Esophagus muscularis mucosa (tissue), 4 donors: ENCODE measurements at regions not wholly inside any gene's neighbourhood (a gene's known extent, or its start where the extent isn't known, plus 50 kb on each side); places are given as distances from the start of the nearest gene placed in this dataset.

Source experiments
- DNase-seq: peaks from one replicate; pipeline ENCODE4 v3.0.0-alpha.2; 2017; ENCODE audit errors: extremely low spot score
- H3K27ac ChIP-seq, 4 donors: fragments of 200-600 bp; sonication (generic); replicated peaks in 1 of 4; 1 replicate in 3 of 4; 2 replicates in 1 of 4; pipeline ENCODE4 v1.5.1; 2016 to 2019; ENCODE audit warnings: mild to moderate bottlenecking in 1 of 4
- H3K27me3 ChIP-seq, 4 donors: fragments of 200-600 bp; sonication (generic); one replicate each; pipeline versions ENCODE4 v1.5.1 to v1.6.0; 2016 to 2019
- H3K36me3 ChIP-seq, 4 donors: fragments of 200-600 bp; sonication (generic); one replicate each; pipeline ENCODE4 v1.5.1; 2016 to 2019
- H3K4me1 ChIP-seq, 4 donors: fragments of 200-600 bp; sonication (generic); one replicate each; pipeline ENCODE4 v1.5.1; 2016 to 2019
- H3K4me3 ChIP-seq, 4 donors: fragments of 200-600 bp; sonication (generic); 1 replicate in 2 of 4; 2 replicates in 2 of 4; pipeline ENCODE4 v1.5.1; 2016 to 2019; ENCODE audit warnings: mild to moderate bottlenecking in 4 of 4, moderate library complexity in 1 of 4
- H3K9me3 ChIP-seq, 4 donors: fragments of 200-600 bp; sonication (generic); 1 replicate in 3 of 4; 2 replicates in 1 of 4; pipeline ENCODE4 v1.5.1; 2016 to 2019
- EP300 ChIP-seq: sonication (generic); formaldehyde crosslinking; IDR thresholded peaks from one replicate; pipeline ENCODE4 v1.6.1; 2017; ENCODE audit warnings: antibody characterized with exemption
- POLR2A ChIP-seq: fragments of 450-650 bp; IDR thresholded peaks from one replicate; pipeline ENCODE4 v1.6.1; 2017; ENCODE audit warnings: antibody characterized with exemption, moderate library complexity, mild to moderate bottlenecking, low read depth
- POLR2AphosphoS5 ChIP-seq, 2 donors: sonication (generic); formaldehyde crosslinking; IDR thresholded peaks; one replicate each; pipeline ENCODE4 v1.6.1; 2017; ENCODE audit warnings: antibody characterized with exemption in 2 of 2
- WGBS: methylation state at CpG from one replicate; pipeline ENCODE4 v1.1.5; 2018; 5-methylcytosine and 5-hydroxymethylcytosine counted together
- intact Hi-C: fragments of 100-400 bp; cut with DNase I; formaldehyde crosslinking; loops from one replicate; pipeline ENCODE4 v1.15.1; 2023
- TF ChIP-seq, protein P1 (sequence below), 3 experiments: fragments of 200-600 bp in 2 of 3; fragments of 450-650 bp in 1 of 3; sonication (generic) in 2 of 3; IDR thresholded peaks; one replicate each; pipeline ENCODE4 v1.5.1; 2017 to 2019; ENCODE audit warnings: antibody characterized with exemption in 3 of 3, mild to moderate bottlenecking in 2 of 3, moderate library complexity in 1 of 3

DNA sequence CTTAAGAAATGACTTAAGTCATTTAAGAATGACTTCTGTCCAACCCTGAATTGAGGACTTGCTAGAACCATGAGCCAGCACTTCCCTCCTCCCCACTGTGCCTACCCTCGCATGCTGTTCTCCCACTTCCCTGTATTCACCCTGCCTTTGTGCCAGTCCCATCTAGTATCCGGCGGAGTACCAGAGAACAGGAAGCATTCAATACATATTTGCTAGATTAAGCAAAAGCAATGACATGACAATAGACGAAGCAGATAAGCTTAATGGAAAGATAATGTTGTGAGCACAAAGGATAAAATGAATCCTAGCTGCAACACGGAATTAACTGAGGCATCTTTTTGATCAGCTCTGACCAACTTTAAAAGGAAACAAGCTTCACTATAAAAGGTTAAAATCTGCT lies 328.5 kb downstream of the TDRD15 start:
- WGBS = 72% methylated on average over 5 of the region's 5 CpGs
- Histone ChIP-seq H3K4me3 (no peak overlapping the region), H3K9me3 (no peaks in the 10 kb centered on the region), H3K27me3 (no peaks in the 10 kb centered on the region), H3K36me3 (no peaks in the 10 kb centered on the region), H3K27ac (no peak overlapping the region), H3K4me1 (peaks cover 0 to 5% (median 0%) of the 10 kb centered on the region in 4 donors)
- intact Hi-C loops = no loop called here
- TF ChIP-seq EP300 = no peak
- TF ChIP-seq POLR2AphosphoS5 (IDR thresholded peaks at IDR 0.05) = no peak
- no peak for TF ChIP-seq POLR2A
- TF ChIP-seq, protein P1, sequence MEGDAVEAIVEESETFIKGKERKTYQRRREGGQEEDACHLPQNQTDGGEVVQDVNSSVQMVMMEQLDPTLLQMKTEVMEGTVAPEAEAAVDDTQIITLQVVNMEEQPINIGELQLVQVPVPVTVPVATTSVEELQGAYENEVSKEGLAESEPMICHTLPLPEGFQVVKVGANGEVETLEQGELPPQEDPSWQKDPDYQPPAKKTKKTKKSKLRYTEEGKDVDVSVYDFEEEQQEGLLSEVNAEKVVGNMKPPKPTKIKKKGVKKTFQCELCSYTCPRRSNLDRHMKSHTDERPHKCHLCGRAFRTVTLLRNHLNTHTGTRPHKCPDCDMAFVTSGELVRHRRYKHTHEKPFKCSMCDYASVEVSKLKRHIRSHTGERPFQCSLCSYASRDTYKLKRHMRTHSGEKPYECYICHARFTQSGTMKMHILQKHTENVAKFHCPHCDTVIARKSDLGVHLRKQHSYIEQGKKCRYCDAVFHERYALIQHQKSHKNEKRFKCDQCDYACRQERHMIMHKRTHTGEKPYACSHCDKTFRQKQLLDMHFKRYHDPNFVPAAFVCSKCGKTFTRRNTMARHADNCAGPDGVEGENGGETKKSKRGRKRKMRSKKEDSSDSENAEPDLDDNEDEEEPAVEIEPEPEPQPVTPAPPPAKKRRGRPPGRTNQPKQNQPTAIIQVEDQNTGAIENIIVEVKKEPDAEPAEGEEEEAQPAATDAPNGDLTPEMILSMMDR (IDR thresholded peaks at IDR 0.05) = no peak
- no peak for DNase-seq

DNA sequence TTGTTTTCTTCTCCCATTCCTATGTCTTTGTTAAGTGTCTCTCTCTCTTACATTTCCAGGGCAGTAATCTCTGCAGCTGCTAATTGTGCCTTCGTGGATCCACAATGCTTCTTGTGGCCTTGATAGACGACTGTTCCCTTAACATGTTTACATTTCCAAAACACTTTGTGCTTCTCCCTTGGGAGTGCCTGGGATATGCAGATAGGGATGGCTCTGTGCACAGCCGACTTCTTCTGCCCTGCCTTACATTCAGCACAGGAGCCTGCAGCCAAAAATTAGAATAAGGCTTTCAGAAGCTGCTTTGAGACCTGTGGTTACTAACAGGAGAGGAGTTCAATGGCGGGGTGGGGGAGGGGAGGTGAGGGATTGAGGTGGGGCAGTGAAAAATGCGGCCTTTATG lies 328.9 kb downstream of the TDRD15 start:
- 41% methylated on average over 5 of the region's 5 CpGs for WGBS
- no peak for DNase-seq
- intact Hi-C loops = no loop called here
- H3K9me3 ChIP-seq = no peaks in the 10 kb centered on the region
- peaks cover 0 to 5% (median 0%) of the 10 kb centered on the region in 4 donors for H3K4me1 ChIP-seq
- H3K27ac ChIP-seq = no peak overlapping the region
- H3K36me3 ChIP-seq = no peaks in the 10 kb centered on the region
- TF ChIP-seq POLR2AphosphoS5 (IDR thresholded peaks at IDR 0.05) (no peak), POLR2A (no peak), EP300 (no peak)
- TF ChIP-seq, protein P1 (IDR thresholded peaks at IDR 0.05) = no peak
- no peaks in the 10 kb centered on the region for H3K27me3 ChIP-seq
- no peak overlapping the region for H3K4me3 ChIP-seq

DNA sequence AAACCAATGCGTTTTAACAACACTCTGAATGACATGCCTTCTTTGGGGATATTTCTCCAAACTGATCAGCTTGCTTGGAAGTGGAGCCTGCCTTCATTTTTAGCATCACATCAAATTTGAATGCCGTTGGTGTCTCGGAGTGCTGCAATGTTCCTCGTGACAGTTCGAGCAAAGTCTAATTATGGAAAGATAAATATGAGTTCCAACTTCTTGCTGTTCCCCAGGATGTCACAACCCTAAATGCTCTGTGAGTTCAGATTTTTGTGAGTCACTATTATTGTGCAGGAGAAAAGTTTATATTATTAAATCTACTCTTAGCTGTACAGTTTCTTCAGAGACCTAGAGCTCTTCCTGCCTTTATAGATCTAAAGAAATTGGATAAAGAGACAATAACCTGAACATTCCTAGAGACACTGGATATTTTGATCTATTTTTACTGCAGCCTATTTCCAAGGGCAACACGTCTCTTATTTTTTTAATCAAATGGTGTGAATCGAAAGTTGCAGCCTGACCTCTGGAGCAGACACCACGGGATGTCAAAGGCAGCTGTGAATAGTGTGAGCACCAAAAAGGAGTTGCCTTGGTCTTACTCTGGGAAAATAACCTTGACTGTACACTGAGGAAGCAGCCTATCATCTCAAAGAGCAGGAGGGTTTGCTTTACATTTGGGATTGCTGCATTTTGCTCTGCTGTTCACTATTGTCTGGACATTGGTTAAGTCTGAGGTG lies 330.1 kb downstream of the TDRD15 start:
- TF ChIP-seq POLR2A (no peak), EP300 (no peak), POLR2AphosphoS5 (IDR thresholded peaks at IDR 0.05) (no peak)
- TF ChIP-seq, protein P1 (IDR thresholded peaks at IDR 0.05) = no peak
- Histone ChIP-seq H3K27me3 (no peaks in the 10 kb centered on the region), H3K27ac (no peak overlapping the region), H3K9me3 (no peaks in the 10 kb centered on the region), H3K36me3 (no peaks in the 10 kb centered on the region), H3K4me1 (peaks cover 0 to 5% (median 0%) of the 10 kb centered on the region in 4 donors), H3K4me3 (no peak overlapping the region)
- no peak for DNase-seq
- intact Hi-C loops = no loop called here
- WGBS = 63% methylated on average over 8 of the region's 8 CpGs

GRCh38 chr2:21454839-21455238 lies 331.1 kb downstream of the TDRD15 start:
- H3K27me3 ChIP-seq = no peaks in the 10 kb centered on the region
- H3K27ac ChIP-seq = no peak overlapping the region
- peaks cover 0 to 5% (median 0%) of the 10 kb centered on the region in 4 donors for H3K4me1 ChIP-seq
- no peaks in the 10 kb centered on the region for H3K36me3 ChIP-seq
- DNase-seq = no peak
- 86% methylated on average over 2 of the region's 2 CpGs for WGBS
- no peak overlapping the region for H3K4me3 ChIP-seq
- TF ChIP-seq, protein P1 (IDR thresholded peaks at IDR 0.05) = no peak
- TF ChIP-seq EP300 (no peak), POLR2A (no peak), POLR2AphosphoS5 (IDR thresholded peaks at IDR 0.05) (no peak)
- H3K9me3 ChIP-seq = no peaks in the 10 kb centered on the region
- intact Hi-C loops = no loop called here

DNA sequence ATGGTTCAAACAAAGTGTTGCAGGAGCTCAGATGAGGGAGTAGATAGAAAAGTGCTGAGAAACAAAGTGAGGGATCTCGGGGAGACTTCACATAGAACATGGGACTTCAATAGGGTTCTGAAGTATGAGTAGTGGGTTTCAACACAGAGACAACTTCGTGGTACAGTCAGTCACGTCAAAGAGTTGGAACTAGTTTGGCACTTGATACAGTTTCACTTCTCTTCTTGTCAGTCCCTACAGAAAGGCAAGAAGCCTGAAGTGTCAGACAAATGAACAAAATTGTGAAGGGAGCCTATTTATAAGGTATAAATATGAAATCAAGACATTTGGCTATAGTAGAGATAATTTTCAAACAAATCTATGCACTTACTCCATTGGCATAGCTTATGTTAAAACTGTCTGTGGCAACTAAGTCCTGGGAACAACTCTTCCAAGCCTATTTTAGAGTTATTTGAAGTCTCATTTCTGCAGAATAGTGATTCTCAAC lies 338.0 kb downstream of the TDRD15 start:
- TF ChIP-seq POLR2AphosphoS5 (IDR thresholded peaks at IDR 0.05) = no peak
- no peak for TF ChIP-seq POLR2A
- TF ChIP-seq, protein P1 (IDR thresholded peaks at IDR 0.05) = no peak
- TF ChIP-seq EP300 = no peak
- DNase-seq = no peak
- Histone ChIP-seq H3K27ac (no peak overlapping the region), H3K4me3 (no peak overlapping the region), H3K9me3 (no peaks in the 10 kb centered on the region), H3K27me3 (no peaks in the 10 kb centered on the region), H3K4me1 (no peaks in the 10 kb centered on the region), H3K36me3 (no peaks in the 10 kb centered on the region)
- WGBS = 42% methylated on average over 3 of the region's 3 CpGs
- intact Hi-C loops = no loop called here
